CD4-positive, alpha-beta T cell treated with Interleukin-17A for 4 hours (primary cell): ENCODE measurements at regions not wholly inside any gene's neighbourhood (a gene's known extent, or its start where the extent isn't known, plus 50 kb on each side); places are given as distances from the start of the nearest gene placed in this dataset.
"Not testable (repeated sequence)": the region's sequence is repeated elsewhere in the genome, so short reads cannot be mapped to it uniquely, and the experiment has no call there.

ENCODE experiments used
- DNase-seq: peaks from one replicate; pipeline ENCODE4 v3.0.0-alpha.2; 2020; ENCODE audit warnings: mixed read lengths

GRCh38 chr15:20305912-20306311, 235.7 kb downstream of the GOLGA6L6 start:
- DNase-seq, result not testable (repeated sequence)

- not testable (repeated sequence) for DNase-seq
Measured at GRCh38 chr15:20305015-20305465, 236.6 kb downstream of the GOLGA6L6 start.

GRCh38 chr15:20304282-20305014, 237.2 kb downstream of the GOLGA6L6 start:
- not testable (repeated sequence) for DNase-seq

GRCh38 chr15:20303248-20304171, 238.1 kb downstream of the GOLGA6L6 start:
- not testable (repeated sequence) for DNase-seq

GRCh38 chr15:20302141-20303069, 239.2 kb downstream of the GOLGA6L6 start:
- DNase-seq, result not testable (repeated sequence)

- DNase-seq, result not testable (repeated sequence)
Measured at GRCh38 chr15:20301471-20302081, 240.0 kb downstream of the GOLGA6L6 start.

GRCh38 chr15:20301041-20301390, 240.6 kb downstream of the GOLGA6L6 start:
- DNase-seq, result not testable (repeated sequence)

GRCh38 chr15:20300351-20301040, 241.1 kb downstream of the GOLGA6L6 start:
- DNase-seq, result not testable (repeated sequence)

- not testable (repeated sequence) for DNase-seq
Measured at GRCh38 chr15:20297603-20298123, 243.9 kb downstream of the GOLGA6L6 start.

GRCh38 chr15:20296261-20296660, 245.3 kb downstream of the GOLGA6L6 start:
- not testable (repeated sequence) for DNase-seq

GRCh38 chr15:20295238-20295811, 246.3 kb downstream of the GOLGA6L6 start:
- no peak for DNase-seq

- no peak for DNase-seq
Measured at GRCh38 chr15:20294651-20295237, 246.9 kb downstream of the GOLGA6L6 start.

- not testable (repeated sequence) for DNase-seq
Measured at GRCh38 chr15:20292422-20293005, 249.1 kb downstream of the GOLGA6L6 start.

GRCh38 chr15:20291616-20292015, 250.0 kb downstream of the GOLGA6L6 start:
- DNase-seq, result not testable (repeated sequence)

GRCh38 chr15:20290606-20291005, 251.0 kb downstream of the GOLGA6L6 start:
- not testable (repeated sequence) for DNase-seq

- not testable (repeated sequence) for DNase-seq
Measured at GRCh38 chr15:20289538-20290103, 252.0 kb downstream of the GOLGA6L6 start.

GRCh38 chr15:20288800-20289537, 252.6 kb downstream of the GOLGA6L6 start:
- not testable (repeated sequence) for DNase-seq

- DNase-seq, result not testable (repeated sequence)
Measured at GRCh38 chr15:20286559-20286958, 255.0 kb downstream of the GOLGA6L6 start.
